Activated T-cell treated with anti-CD3 and anti-CD28 coated beads, Interleukin-2, amount 50 U/mL, for 4 hours (primary cell): ENCODE measurements at regions not wholly inside any gene's neighbourhood (a gene's known extent, or its start where the extent isn't known, plus 50 kb on each side); places are given as distances from the start of the nearest gene placed in this dataset.

Source experiments
- ATAC-seq, 2 donors: fragments of 200-7000 bp; cut with Tn5 transposase; one replicate each; pipeline ENCODE4 v1.10.0; 2021
- DNase-seq: peaks from one replicate; pipeline ENCODE4 v3.0.0-alpha.2; 2020
- H3K27me3 Mint-ChIP-seq: one replicate; pipeline ENCODE4 v1.8.0; 2021; ENCODE audit warnings: low read depth, mixed read lengths
- H3K36me3 Mint-ChIP-seq: one replicate; pipeline ENCODE4 v1.8.0; 2022; ENCODE audit warnings: mixed read lengths; ENCODE audit not compliant: insufficient read depth
- H3K4me1 Mint-ChIP-seq: one replicate; pipeline ENCODE4 v1.8.0; 2021; ENCODE audit warnings: low read depth, mixed read lengths
- H3K4me3 Mint-ChIP-seq: one replicate; pipeline ENCODE4 v1.8.0; 2021; ENCODE audit warnings: mild to moderate bottlenecking, moderate library complexity, mixed read lengths
- H3K9me3 Mint-ChIP-seq: one replicate; pipeline ENCODE4 v1.8.0; 2021; ENCODE audit warnings: mixed read lengths

- Mint-ChIP-seq H3K4me1 (no peaks in the 10 kb centered on the region), H3K9me3 (no peaks in the 10 kb centered on the region), H3K36me3 (no peaks in the 10 kb centered on the region), H3K4me3 (no peak overlapping the region), H3K27me3 (no peaks in the 10 kb centered on the region)
- DNase-seq = no peak
- no peak for ATAC-seq
These were observed 310.7 kb upstream of the CDH4 start for GRCh38 chr20:60941379-60941778.

GRCh38 chr20:60947819-60948218, 304.2 kb upstream of the CDH4 start:
- Mint-ChIP-seq H3K27me3 (no peaks in the 10 kb centered on the region), H3K9me3 (no peaks in the 10 kb centered on the region), H3K4me3 (no peak overlapping the region), H3K4me1 (no peaks in the 10 kb centered on the region), H3K36me3 (no peaks in the 10 kb centered on the region)
- ATAC-seq (no peak), DNase-seq (no peak)

GRCh38 chr20:60948224-60948623, 303.8 kb upstream of the CDH4 start:
- DNase-seq = no peak

GRCh38 chr20:60950561-60950960, 301.5 kb upstream of the CDH4 start:
- H3K36me3 Mint-ChIP-seq = no peaks in the 10 kb centered on the region
- H3K4me1 Mint-ChIP-seq = no peaks in the 10 kb centered on the region
- H3K4me3 Mint-ChIP-seq = no peak overlapping the region
- H3K27me3 Mint-ChIP-seq = no peaks in the 10 kb centered on the region
- DNase-seq (no peak), ATAC-seq (no peak)
- no peaks in the 10 kb centered on the region for H3K9me3 Mint-ChIP-seq

More at GRCh38 chr20:60948224-60948623, 303.8 kb upstream of the CDH4 start:
- Mint-ChIP-seq H3K27me3 (no peaks in the 10 kb centered on the region), H3K4me3 (no peak overlapping the region), H3K36me3 (no peaks in the 10 kb centered on the region), H3K4me1 (no peaks in the 10 kb centered on the region), H3K9me3 (no peaks in the 10 kb centered on the region)
- no peak for ATAC-seq

- no peaks in the 10 kb centered on the region for H3K27me3 Mint-ChIP-seq
- ATAC-seq = no peak
- H3K36me3 Mint-ChIP-seq = no peaks in the 10 kb centered on the region
- no peaks in the 10 kb centered on the region for H3K9me3 Mint-ChIP-seq
- no peaks in the 10 kb centered on the region for H3K4me1 Mint-ChIP-seq
- no peak overlapping the region for H3K4me3 Mint-ChIP-seq
- DNase-seq = no peak
These were observed 301.1 kb upstream of the CDH4 start for GRCh38 chr20:60950974-60951373.

GRCh38 chr20:60952861-60953260, 299.2 kb upstream of the CDH4 start:
- Mint-ChIP-seq H3K27me3 (no peaks in the 10 kb centered on the region), H3K9me3 (no peaks in the 10 kb centered on the region), H3K36me3 (no peaks in the 10 kb centered on the region), H3K4me1 (no peaks in the 10 kb centered on the region), H3K4me3 (no peak overlapping the region)
- no peak for DNase-seq
- ATAC-seq = no peak

- no peaks in the 10 kb centered on the region for H3K36me3 Mint-ChIP-seq
- no peaks in the 10 kb centered on the region for H3K27me3 Mint-ChIP-seq
- DNase-seq (no peak), ATAC-seq (no peak)
- no peak overlapping the region for H3K4me3 Mint-ChIP-seq
- H3K9me3 Mint-ChIP-seq = no peaks in the 10 kb centered on the region
- no peaks in the 10 kb centered on the region for H3K4me1 Mint-ChIP-seq
These were observed 298.7 kb upstream of the CDH4 start for GRCh38 chr20:60953321-60953720.

GRCh38 chr20:60955706-60956105, 296.4 kb upstream of the CDH4 start:
- Mint-ChIP-seq H3K36me3 (no peaks in the 10 kb centered on the region), H3K27me3 (no peaks in the 10 kb centered on the region), H3K9me3 (peaks cover 2% of the 10 kb centered on the region), H3K4me3 (no peak overlapping the region), H3K4me1 (no peaks in the 10 kb centered on the region)
- ATAC-seq (no peak), DNase-seq (no peak)

GRCh38 chr20:60956194-60956593, 295.9 kb upstream of the CDH4 start:
- peaks cover 3% of the 10 kb centered on the region for H3K9me3 Mint-ChIP-seq
- ATAC-seq (no peak), DNase-seq (no peak)
- H3K4me3 Mint-ChIP-seq = no peak overlapping the region
- no peaks in the 10 kb centered on the region for H3K4me1 Mint-ChIP-seq
- H3K27me3 Mint-ChIP-seq = no peaks in the 10 kb centered on the region
- H3K36me3 Mint-ChIP-seq = no peaks in the 10 kb centered on the region

- Mint-ChIP-seq H3K4me1 (no peaks in the 10 kb centered on the region), H3K9me3 (peaks cover 3% of the 10 kb centered on the region), H3K36me3 (no peaks in the 10 kb centered on the region), H3K27me3 (no peaks in the 10 kb centered on the region), H3K4me3 (no peak overlapping the region)
- ATAC-seq = no peak
- no peak for DNase-seq
These were observed 294.4 kb upstream of the CDH4 start for GRCh38 chr20:60957621-60958020.

GRCh38 chr20:60959971-60960370, 292.1 kb upstream of the CDH4 start:
- H3K36me3 Mint-ChIP-seq = no peaks in the 10 kb centered on the region
- DNase-seq (no peak), ATAC-seq (no peak)
- H3K9me3 Mint-ChIP-seq = peaks cover 3% of the 10 kb centered on the region
- no peaks in the 10 kb centered on the region for H3K4me1 Mint-ChIP-seq
- no peaks in the 10 kb centered on the region for H3K27me3 Mint-ChIP-seq
- no peak overlapping the region for H3K4me3 Mint-ChIP-seq

- Mint-ChIP-seq H3K4me1 (no peaks in the 10 kb centered on the region), H3K4me3 (no peak overlapping the region), H3K27me3 (no peaks in the 10 kb centered on the region), H3K9me3 (peaks cover 3% of the 10 kb centered on the region), H3K36me3 (no peaks in the 10 kb centered on the region)
- no peak for ATAC-seq
- no peak for DNase-seq
These were observed 291.6 kb upstream of the CDH4 start for GRCh38 chr20:60960500-60960899.

GRCh38 chr20:60961551-60961950, 290.5 kb upstream of the CDH4 start:
- ATAC-seq (no peak), DNase-seq (no peak)
- Mint-ChIP-seq H3K4me3 (no peak overlapping the region), H3K27me3 (no peaks in the 10 kb centered on the region), H3K4me1 (no peaks in the 10 kb centered on the region), H3K9me3 (peaks cover 3% of the 10 kb centered on the region), H3K36me3 (no peaks in the 10 kb centered on the region)

- Mint-ChIP-seq H3K36me3 (no peaks in the 10 kb centered on the region), H3K4me3 (no peak overlapping the region), H3K4me1 (no peaks in the 10 kb centered on the region), H3K9me3 (peaks cover 3% of the 10 kb centered on the region), H3K27me3 (no peaks in the 10 kb centered on the region)
- ATAC-seq (no peak), DNase-seq (no peak)
These were observed 289.6 kb upstream of the CDH4 start for GRCh38 chr20:60962367-60963045.

GRCh38 chr20:60963146-60963545, 288.9 kb upstream of the CDH4 start:
- Mint-ChIP-seq H3K4me3 (no peak overlapping the region), H3K27me3 (no peaks in the 10 kb centered on the region), H3K9me3 (peaks cover 3% of the 10 kb centered on the region), H3K36me3 (no peaks in the 10 kb centered on the region), H3K4me1 (no peaks in the 10 kb centered on the region)
- ATAC-seq = no peak
- DNase-seq = no peak

GRCh38 chr20:60964911-60965310, 287.1 kb upstream of the CDH4 start:
- no peak for ATAC-seq
- Mint-ChIP-seq H3K9me3 (peaks cover 3% of the 10 kb centered on the region), H3K27me3 (no peaks in the 10 kb centered on the region), H3K4me1 (no peaks in the 10 kb centered on the region), H3K36me3 (no peaks in the 10 kb centered on the region), H3K4me3 (no peak overlapping the region)
- no peak for DNase-seq
